IPS DF 4.7 (cell line): ENCODE measurements at regions not wholly inside any gene's neighbourhood (a gene's known extent, or its start where the extent isn't known, plus 50 kb on each side); places are given as distances from the start of the nearest gene placed in this dataset.
"Not testable (repeated sequence)": the region's sequence is repeated elsewhere in the genome, so short reads cannot be mapped to it uniquely, and the experiment has no call there.

ENCODE experiments used
- DNase-seq: peaks from one replicate; pipeline ENCODE4 v3.0.0-alpha.2; 2013; ENCODE audit warnings: low spot score; ENCODE audit errors: extremely low read depth

DNA sequence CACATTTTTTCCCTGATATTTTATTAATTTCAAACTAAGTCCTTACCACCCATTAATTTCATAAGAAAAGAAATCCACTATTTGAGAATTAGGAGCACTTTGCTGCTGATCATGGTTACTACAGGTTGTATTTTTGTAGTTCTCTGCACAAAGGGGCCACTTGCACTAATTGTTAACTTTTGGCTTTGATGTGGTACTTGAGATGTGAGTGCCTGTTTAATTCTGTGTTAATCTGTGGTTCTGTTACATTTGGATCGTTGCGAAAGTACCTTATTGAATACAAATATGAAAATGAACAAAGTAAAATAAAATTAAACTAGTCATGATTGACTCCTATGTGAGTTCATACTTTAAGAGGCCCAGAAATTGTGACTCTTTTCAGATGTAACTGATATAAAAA is 374.9 kb upstream of the RGS6 start:
- DNase-seq = no peak

DNA sequence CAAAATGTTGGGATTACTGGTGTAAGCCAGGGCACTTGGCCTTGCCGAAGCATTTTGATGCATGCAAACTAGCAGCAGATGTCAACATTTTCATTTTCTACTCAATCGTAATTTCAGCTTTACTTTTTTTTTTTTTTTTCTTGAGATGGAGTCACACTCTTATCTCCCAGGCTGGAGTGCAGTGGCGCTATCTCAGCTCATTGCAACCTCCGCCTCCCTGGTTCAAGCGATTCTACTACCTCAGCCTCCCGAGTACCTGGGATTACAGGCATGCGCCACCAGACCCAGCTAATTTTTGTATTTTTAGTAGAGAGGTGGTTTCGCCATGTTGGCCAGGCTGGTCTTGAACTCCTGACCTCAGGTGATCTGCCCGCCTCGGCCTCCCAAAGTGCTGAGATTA is 373.3 kb upstream of the RGS6 start:
- not testable (repeated sequence) for DNase-seq

GRCh38 chr14:71560751-71561150 is 371.5 kb upstream of the RGS6 start:
- no peak for DNase-seq

DNA sequence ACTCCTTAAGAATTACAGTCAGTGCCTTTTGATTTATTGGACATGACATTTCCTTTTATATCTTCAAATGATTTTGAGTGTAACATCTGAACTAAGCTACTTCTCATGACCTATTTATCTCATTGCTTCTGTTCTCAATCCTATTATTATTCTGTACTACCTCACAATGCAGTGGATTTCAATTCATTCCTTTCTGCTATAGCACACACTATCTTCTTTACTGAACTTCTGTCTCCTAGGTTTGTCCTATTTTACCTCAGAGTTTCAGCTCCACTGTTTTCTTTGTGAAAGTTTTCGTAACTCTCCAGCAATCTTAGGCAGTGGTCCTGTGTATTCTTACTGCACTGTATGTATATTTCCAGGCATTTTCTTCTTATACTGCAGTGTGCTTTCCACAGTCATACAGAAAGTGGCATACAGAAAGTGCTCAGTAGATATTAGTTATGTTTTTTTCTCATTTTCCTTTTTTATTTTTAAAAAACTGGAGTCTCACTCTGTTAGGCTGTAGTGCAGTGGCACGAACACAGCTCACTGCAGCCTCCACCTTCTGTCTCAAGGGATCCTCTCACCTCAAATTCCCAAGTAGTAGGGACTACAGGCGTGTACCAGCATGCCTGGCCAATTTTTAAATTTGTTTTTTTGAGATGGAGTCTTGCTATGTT is 368.6 kb upstream of the RGS6 start:
- DNase-seq = no peak

DNA sequence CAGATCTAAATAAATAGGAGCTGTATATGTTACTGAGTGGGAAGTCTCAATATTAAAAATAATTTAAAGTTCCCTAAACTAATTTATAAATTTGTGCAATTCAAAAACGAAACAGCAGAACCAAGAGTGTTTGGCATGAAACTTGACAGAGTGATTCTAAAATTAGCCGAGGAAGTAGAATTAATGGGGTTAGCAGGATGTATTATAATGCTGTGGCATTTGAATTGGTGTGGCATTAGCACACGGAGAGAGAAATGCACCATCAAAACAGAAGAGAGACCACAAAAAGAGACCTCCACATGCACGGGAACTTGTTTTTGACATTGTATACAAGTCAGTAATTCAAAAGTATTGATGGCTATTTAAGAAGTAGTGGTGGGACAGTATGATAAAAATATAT is 366.0 kb upstream of the RGS6 start:
- DNase-seq = no peak

DNA sequence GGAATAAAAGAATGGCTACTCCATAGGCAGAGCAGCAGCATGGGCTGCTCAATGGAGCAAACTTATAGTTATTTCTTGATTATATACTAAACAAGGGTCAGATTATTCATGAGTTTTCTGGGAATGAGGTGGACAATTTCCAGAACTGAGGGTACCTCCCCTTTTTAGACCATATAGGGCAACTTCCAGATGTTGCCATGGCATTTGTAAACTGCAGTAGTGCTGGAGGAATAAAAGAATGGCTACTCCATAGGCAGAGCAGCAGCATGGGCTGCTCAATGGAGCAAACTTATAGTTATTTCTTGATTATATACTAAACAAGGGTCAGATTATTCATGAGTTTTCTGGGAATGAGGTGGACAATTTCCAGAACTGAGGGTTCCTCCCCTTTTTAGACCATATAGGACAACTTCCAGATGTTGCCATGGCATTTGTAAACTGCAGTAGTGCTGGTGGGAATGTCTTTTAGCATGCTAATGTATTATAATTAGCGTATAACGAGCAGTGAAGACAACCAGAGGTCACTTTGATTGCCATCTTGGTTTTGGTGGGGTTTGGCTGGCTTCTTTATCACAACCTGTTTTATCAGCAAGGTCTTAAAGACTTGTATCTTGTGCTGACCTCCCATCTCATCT is 364.6 kb upstream of the RGS6 start:
- DNase-seq = not testable (repeated sequence)

- DNase-seq = no peak
Measured at GRCh38 chr14:71574976-71575375, 357.3 kb upstream of the RGS6 start.

DNA sequence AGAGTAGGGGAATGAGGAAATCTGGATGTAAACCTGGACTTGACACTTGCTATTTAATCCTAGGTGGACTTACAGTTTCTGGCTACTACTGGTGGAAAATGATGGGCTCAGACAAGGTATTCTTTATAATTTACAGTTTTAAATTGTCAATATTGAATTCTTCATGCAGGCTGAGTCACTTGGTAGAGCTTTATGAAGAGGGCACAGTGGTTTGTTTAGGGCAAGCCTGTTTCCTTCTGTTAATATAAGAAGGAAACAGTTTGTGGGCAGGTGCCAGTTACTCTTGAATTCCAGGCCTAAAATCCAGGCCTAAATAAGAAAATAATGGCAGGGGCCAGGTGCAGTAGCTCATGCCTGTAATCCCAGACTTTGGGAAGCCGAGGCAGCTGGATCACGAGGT is 355.8 kb upstream of the RGS6 start:
- DNase-seq = no peak

DNA sequence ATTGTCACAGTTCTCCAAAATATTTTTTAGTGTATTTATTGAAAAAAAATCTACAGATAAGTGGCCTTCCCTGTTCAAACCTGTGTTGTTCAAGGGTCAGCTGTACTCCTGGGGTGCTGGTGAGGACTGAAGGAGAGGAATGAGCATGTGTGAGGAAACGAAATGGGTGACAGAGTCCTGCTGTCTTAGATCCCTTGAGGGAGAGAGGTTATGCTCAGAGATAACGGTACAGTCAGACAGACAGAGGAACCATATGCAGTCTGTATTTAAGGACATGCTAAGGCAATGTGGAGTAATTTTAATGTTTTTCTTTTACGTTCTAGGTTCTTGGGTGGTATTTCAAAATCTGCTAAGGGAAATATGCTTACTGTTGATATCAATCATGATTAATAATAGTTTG is 352.9 kb upstream of the RGS6 start:
- no peak for DNase-seq

GRCh38 chr14:71582705-71583104 is 349.5 kb upstream of the RGS6 start:
- no peak for DNase-seq

GRCh38 chr14:71583194-71583593 is 349.0 kb upstream of the RGS6 start:
- DNase-seq = no peak

- no peak for DNase-seq
Measured at GRCh38 chr14:71583705-71584104, 348.5 kb upstream of the RGS6 start.

GRCh38 chr14:71585361-71585760 is 346.9 kb upstream of the RGS6 start:
- no peak for DNase-seq

DNA sequence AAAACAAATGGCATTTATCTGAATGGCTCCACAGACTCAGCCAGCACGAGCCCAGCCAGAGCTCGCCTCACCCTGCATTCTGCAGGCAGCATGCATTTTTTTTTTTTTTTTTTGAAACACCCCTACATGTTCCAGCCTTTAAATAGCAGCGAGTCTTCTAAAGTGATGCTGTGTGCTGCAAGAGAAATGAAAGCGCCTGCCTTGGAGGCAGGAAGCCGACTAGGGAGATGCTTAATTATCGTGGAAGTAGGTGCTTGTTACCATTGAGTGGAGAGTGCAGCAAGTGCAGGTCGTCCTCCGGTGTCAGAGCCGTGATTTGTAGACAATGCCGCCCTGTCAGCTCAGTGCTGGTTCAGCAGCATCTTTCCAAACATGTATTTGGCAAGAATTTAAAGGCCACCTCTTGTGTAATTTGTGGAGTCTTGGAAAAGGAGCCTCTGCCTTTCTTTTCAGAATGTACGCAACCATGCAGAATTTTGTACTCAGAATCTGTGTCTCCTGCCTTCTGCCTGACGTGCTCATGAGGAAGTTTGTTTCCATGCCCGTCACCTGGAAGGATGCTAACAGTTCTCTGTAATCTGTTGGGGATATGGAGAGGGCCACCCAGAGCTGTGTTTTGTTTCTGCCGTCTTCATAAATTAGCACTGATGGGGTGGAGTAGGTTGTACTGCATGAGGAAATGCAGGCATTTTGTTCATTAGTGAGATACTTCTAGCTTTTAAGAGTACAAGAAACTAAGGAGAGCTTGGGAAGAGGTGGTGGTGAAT is 345.9 kb upstream of the RGS6 start:
- DNase-seq = no peak

DNA sequence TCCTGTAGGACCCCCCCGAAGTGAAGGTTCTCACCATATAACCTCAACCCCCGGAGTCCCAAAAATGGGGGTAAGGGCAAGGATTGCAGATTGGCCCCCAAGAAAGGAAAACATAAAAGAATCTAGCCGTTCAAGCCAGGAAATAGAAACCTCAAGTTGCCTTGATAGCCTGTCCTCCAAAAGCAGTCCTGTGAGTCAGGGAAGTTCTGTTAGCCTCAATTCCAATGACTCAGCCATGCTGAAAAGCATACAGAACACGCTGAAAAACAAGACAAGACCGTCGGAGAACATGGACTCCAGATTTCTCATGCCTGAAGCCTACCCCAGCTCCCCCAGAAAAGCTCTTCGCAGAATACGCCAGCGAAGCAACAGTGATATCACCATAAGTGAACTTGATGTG is 344.2 kb upstream of the RGS6 start:
- no peak for DNase-seq

DNA sequence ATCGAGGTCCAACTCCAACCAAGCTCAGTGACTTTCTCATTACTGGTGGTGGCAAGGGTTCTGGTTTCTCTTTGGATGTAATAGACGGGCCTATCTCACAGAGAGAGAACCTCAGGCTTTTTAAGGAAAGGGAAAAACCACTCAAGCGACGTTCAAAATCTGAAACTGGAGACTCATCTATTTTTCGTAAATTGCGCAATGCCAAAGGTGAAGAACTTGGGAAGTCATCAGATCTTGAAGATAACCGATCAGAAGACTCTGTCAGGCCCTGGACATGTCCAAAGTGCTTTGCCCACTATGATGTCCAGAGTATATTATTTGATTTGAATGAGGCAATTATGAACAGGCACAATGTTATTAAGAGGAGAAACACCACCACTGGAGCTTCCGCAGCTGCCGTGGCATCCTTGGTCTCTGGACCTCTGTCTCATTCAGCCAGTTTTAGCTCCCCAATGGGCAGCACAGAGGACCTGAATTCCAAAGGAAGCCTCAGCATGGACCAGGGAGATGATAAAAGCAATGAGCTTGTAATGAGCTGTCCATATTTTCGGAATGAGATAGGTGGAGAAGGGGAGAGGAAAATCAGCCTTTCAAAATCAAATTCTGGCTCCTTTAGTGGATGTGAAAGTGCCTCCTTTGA is 343.5 kb upstream of the RGS6 start:
- no peak for DNase-seq

- DNase-seq = no peak
Measured at GRCh38 chr14:71589609-71590008, 342.6 kb upstream of the RGS6 start.

DNA sequence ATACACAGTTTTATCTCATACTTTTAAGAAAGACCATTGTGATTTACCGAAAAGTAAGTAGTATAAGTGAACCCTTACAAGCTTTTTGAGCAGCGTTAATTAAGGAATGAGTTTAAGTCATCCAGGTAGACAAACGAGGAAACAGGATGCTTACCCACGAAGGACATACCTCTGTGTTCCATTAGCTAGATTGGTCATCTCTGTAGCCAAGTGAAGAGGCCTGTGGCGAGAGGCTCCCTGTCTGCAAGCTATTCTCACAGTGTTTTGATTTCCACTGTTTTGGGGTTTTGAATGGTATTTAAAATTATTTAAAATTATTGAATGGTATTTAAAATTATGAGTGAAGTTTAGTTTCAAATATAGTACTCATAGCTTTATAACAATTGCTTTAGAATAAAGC is 342.1 kb upstream of the RGS6 start:
- DNase-seq = no peak

GRCh38 chr14:71591231-71591630 is 341.0 kb upstream of the RGS6 start:
- DNase-seq = no peak

DNA sequence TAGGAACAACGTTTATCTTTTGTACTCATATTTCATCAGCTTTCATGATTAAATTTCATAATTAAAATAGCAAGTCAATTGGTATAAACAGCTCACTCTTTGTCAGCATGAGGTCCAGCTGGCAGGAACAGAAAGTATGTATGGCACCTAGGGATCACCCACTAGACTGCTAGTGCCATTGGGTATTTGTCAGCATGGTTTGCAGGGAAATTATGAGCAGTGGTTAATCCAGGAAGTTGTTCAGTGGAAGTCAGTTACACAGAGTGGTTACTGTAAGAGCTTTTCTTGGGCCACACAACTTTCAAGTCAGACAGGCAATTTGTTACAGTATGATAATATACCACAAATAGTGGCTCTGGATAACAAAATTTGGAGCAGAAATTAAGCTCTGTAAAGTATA is 340.3 kb upstream of the RGS6 start:
- no peak for DNase-seq

DNA sequence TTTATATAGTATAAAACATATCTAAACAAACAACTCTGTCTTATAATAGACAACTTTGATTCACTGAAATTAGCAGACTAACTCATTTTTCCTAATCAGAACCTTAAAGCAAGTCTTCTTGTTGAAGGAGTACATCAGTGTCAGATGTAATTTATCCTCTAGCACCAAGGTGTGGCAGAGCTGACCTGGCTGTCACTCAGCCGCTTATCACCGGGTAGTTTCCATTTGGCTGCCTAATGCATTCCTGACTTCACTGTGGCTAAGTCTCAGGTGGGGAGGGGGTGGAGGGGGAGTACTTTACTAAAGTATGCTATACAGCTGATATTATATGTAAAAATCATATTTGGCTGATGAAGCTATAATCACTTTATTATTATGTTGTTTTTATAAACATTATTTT is 339.9 kb upstream of the RGS6 start:
- DNase-seq = no peak

DNA sequence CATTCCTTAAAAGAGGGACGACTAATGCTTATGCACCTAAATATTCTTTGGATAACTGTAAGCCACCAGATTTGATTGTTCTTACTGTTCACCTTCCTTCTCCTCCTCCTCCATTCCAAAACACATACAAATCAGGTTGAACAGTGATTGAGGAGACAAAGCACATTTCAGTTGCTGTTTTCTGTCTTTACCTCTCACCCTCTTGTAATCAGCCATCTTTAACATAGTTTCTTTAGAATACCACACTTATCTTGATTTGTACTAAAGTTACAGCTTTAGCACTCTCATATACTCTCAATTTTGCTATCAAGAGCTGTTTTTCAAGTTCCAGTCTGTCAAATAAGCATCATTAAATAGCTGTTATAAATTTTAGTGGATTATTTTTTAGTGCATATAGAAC is 338.3 kb upstream of the RGS6 start:
- no peak for DNase-seq
